Neural progenitor cell (in vitro differentiated cells): ENCODE measurements at regions not wholly inside any gene's neighbourhood (a gene's known extent, or its start where the extent isn't known, plus 50 kb on each side); places are given as distances from the start of the nearest gene placed in this dataset.
A peak's percentile ranks its signal among the peaks of the same experiment; 100 is the strongest.

Experiments used
- DNase-seq: peaks from one replicate; pipeline ENCODE4 v3.0.0-alpha.2; 2016; ENCODE audit warnings: low spot score
- H2AFZ ChIP-seq: fragments of 200-600 bp; sonication (generic); replicated peaks from 2 replicates; pipeline ENCODE4 v1.6.1; 2016; ENCODE audit warnings: antibody characterized with exemption
- H3F3A ChIP-seq: fragments of 200-600 bp; sonication (generic); 2 replicates; pipeline ENCODE4 v1.6.1; 2016; ENCODE audit warnings: antibody characterized with exemption, low read depth
- H3K27ac ChIP-seq: fragments of 200-600 bp; sonication (generic); 2 replicates; pipeline ENCODE4 v1.5.1; 2016; ENCODE audit warnings: mild to moderate bottlenecking
- H3K27me3 ChIP-seq: fragments of 200-600 bp; sonication (generic); 2 replicates; pipeline ENCODE4 v1.6.1; 2016; ENCODE audit warnings: mild to moderate bottlenecking, moderate library complexity
- H3K36me3 ChIP-seq: fragments of 200-600 bp; sonication (generic); 2 replicates; pipeline ENCODE4 v1.5.1; 2016
- H3K4me1 ChIP-seq: fragments of 200-600 bp; sonication (generic); 2 replicates; pipeline ENCODE4 v1.6.1; 2016; ENCODE audit warnings: mixed run types
- H3K4me2 ChIP-seq: fragments of 200-600 bp; sonication (generic); 2 replicates; pipeline ENCODE4 v1.6.1; 2016
- H3K4me3 ChIP-seq: fragments of 200-600 bp; sonication (generic); 2 replicates; pipeline ENCODE4 v1.5.1; 2016
- H3K79me2 ChIP-seq: fragments of 200-600 bp; sonication (generic); 2 replicates; pipeline ENCODE4 v1.6.1; 2016; ENCODE audit warnings: low read depth
- H3K9ac ChIP-seq: fragments of 200-600 bp; sonication (generic); 2 replicates; pipeline ENCODE4 v1.6.1; 2016
- H3K9me3 ChIP-seq: fragments of 200-600 bp; sonication (generic); 2 replicates; pipeline ENCODE4 v1.5.1; 2016; ENCODE audit warnings: low read depth
- H4K20me1 ChIP-seq: fragments of 200-600 bp; sonication (generic); 2 replicates; pipeline ENCODE4 v1.6.1; 2016; ENCODE audit warnings: low read depth
- H3K27ac Mint-ChIP-seq: 3 replicates; pipeline ENCODE4 v1.8.0; 2021; ENCODE audit warnings: mixed read lengths
- H3K27me3 Mint-ChIP-seq: 2 replicates; pipeline ENCODE4 v1.8.0; 2022; ENCODE audit warnings: low read depth, mild to moderate bottlenecking, inconsistent platforms, moderate library complexity, mixed read lengths; ENCODE audit not compliant: insufficient read depth
- H3K36me3 Mint-ChIP-seq: 3 replicates; pipeline ENCODE4 v1.8.0; 2021; ENCODE audit warnings: mixed read lengths
- H3K4me1 Mint-ChIP-seq: 3 replicates; pipeline ENCODE4 v1.8.0; 2021; ENCODE audit warnings: mixed read lengths
- H3K4me3 Mint-ChIP-seq: 3 replicates; pipeline ENCODE4 v1.8.0; 2021; ENCODE audit warnings: mild to moderate bottlenecking, moderate library complexity, mixed read lengths
- H3K9me3 Mint-ChIP-seq: 3 replicates; pipeline ENCODE4 v1.8.0; 2020; ENCODE audit warnings: mixed read lengths
- EZH2 ChIP-seq: fragments of 200-600 bp; sonication (generic); IDR thresholded peaks from 2 replicates; pipeline ENCODE4 v1.6.1; 2017; ENCODE audit warnings: antibody characterized with exemption, mild to moderate bottlenecking, moderate library complexity
- EZH2phosphoT487 ChIP-seq: fragments of 200-600 bp; sonication (generic); IDR thresholded peaks from 2 replicates; pipeline ENCODE4 v1.6.1; 2017; ENCODE audit warnings: antibody characterized with exemption
- TF ChIP-seq, protein P1 (sequence below): fragments of 200-600 bp; sonication (generic); IDR thresholded peaks from 2 replicates; pipeline ENCODE4 v1.5.1; 2017; ENCODE audit warnings: antibody characterized with exemption, mild to moderate bottlenecking

DNA sequence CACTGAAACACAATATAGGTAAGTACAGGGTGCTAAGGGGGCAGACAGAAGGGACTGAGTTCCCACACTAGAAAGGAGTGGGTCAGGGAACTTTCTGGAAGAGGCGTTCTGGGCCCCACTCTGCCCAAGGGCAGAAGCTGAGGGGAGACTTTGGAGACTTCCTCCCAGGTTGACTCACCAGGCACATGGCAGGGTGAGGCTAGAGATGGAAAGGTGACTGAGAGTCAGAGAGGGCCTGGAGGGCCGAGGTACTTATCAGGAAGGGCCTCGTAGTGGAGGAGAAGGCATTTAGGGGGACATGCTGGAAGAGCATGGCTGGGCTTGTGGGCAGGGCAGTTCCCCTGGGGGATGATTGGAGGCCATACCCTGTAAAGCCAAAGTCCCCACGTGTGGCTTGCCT lies 159.9 kb upstream of the JUN start:
- peak overlapping the region; percentile 48 for H3K27ac Mint-ChIP-seq

DNA sequence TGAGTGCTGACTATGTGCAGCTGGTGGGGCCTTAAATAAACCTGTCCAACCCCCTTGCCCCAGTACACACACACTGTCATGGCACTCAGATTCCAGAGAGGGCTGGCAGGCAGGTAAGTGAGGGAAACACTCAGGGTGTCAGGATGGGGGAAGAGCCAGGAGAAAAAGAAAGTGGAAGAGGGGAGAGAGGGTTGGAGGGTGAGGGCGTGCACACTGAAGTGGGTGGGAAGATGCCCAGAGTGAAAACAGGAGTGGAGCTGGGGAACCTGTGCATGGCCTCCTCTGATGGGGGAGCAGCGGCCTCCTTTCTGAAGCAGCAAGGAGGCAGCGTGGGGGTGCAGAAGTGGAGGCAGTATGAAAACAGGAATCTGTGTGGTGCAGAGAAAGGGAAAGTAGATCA lies 160.6 kb upstream of the JUN start:
- Histone ChIP-seq H3K4me1 (no peaks in the 10 kb centered on the region), H3K27ac (no peak overlapping the region), H3K9ac (no peak overlapping the region), H3F3A (no peaks in the 10 kb centered on the region), H3K4me3 (no peak overlapping the region), H3K79me2 (no peaks in the 10 kb centered on the region), H3K27me3 (no peaks in the 10 kb centered on the region), H3K36me3 (no peaks in the 10 kb centered on the region), H3K9me3 (no peaks in the 10 kb centered on the region), H4K20me1 (no peaks in the 10 kb centered on the region), H2AFZ (no peak overlapping the region), H3K4me2 (no peak overlapping the region)
- H3K27me3 Mint-ChIP-seq = no peaks in the 10 kb centered on the region
- no peaks in the 10 kb centered on the region for H3K4me1 Mint-ChIP-seq
- H3K36me3 Mint-ChIP-seq = no peaks in the 10 kb centered on the region
- no peak overlapping the region for H3K27ac Mint-ChIP-seq
- no peak overlapping the region for H3K4me3 Mint-ChIP-seq
- TF ChIP-seq EZH2phosphoT487 = no peak
- TF ChIP-seq, protein P1, sequence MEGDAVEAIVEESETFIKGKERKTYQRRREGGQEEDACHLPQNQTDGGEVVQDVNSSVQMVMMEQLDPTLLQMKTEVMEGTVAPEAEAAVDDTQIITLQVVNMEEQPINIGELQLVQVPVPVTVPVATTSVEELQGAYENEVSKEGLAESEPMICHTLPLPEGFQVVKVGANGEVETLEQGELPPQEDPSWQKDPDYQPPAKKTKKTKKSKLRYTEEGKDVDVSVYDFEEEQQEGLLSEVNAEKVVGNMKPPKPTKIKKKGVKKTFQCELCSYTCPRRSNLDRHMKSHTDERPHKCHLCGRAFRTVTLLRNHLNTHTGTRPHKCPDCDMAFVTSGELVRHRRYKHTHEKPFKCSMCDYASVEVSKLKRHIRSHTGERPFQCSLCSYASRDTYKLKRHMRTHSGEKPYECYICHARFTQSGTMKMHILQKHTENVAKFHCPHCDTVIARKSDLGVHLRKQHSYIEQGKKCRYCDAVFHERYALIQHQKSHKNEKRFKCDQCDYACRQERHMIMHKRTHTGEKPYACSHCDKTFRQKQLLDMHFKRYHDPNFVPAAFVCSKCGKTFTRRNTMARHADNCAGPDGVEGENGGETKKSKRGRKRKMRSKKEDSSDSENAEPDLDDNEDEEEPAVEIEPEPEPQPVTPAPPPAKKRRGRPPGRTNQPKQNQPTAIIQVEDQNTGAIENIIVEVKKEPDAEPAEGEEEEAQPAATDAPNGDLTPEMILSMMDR = no peak
- no peak for TF ChIP-seq EZH2
- peaks cover 2% of the 10 kb centered on the region for H3K9me3 Mint-ChIP-seq
- no peak for DNase-seq

More for the DNA sequence above, 159.9 kb upstream of the JUN start:
- no peak overlapping the region for H3K4me3 ChIP-seq
- no peaks in the 10 kb centered on the region for H3K36me3 Mint-ChIP-seq
- TF ChIP-seq EZH2phosphoT487 (no peak), EZH2 (no peak)
- TF ChIP-seq, protein P1 = no peak
- no peaks in the 10 kb centered on the region for H3K9me3 ChIP-seq
- H3K4me1 Mint-ChIP-seq = no peaks in the 10 kb centered on the region
- no peaks in the 10 kb centered on the region for H3K4me1 ChIP-seq
- H3F3A ChIP-seq = no peaks in the 10 kb centered on the region
- no peak overlapping the region for H3K4me2 ChIP-seq
- no peaks in the 10 kb centered on the region for H4K20me1 ChIP-seq
- H2AFZ ChIP-seq = no peak overlapping the region
- no peak overlapping the region for H3K27ac ChIP-seq
- no peak overlapping the region for H3K4me3 Mint-ChIP-seq
- no peaks in the 10 kb centered on the region for H3K79me2 ChIP-seq
- peaks cover 2% of the 10 kb centered on the region for H3K9me3 Mint-ChIP-seq
- DNase-seq = no peak
- no peaks in the 10 kb centered on the region for H3K36me3 ChIP-seq
- no peaks in the 10 kb centered on the region for H3K27me3 Mint-ChIP-seq
- H3K27me3 ChIP-seq = no peaks in the 10 kb centered on the region
- H3K9ac ChIP-seq = no peak overlapping the region

DNA sequence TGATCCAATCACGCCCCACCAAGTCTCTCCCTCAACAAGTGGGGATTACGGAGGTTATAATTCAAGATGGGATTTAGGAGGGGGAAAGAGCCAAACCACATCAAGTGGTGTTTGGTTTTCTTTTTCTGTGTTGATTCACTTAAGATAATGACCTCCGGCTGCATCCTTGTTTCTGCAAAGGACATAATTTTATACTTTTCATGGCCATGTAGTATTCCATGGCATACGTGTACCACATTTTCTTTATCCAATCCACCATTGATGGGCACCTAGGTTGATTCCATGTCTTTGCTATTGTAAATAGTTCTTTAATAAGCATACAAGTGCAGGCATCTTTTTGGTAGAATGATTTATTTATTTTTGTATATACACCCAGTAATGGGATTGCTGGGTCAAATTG lies 162.5 kb upstream of the JUN start:
- Mint-ChIP-seq H3K36me3 (no peaks in the 10 kb centered on the region), H3K9me3 (peaks cover 2% of the 10 kb centered on the region), H3K4me1 (no peaks in the 10 kb centered on the region), H3K4me3 (no peak overlapping the region), H3K27ac (no peak overlapping the region), H3K27me3 (no peaks in the 10 kb centered on the region)
- Histone ChIP-seq H2AFZ (no peak overlapping the region), H3K4me2 (no peak overlapping the region), H3K27ac (no peak overlapping the region), H3K36me3 (no peaks in the 10 kb centered on the region), H3K27me3 (no peaks in the 10 kb centered on the region), H3K9me3 (no peaks in the 10 kb centered on the region), H3F3A (no peaks in the 10 kb centered on the region), H3K4me1 (no peaks in the 10 kb centered on the region), H3K79me2 (no peaks in the 10 kb centered on the region), H4K20me1 (no peaks in the 10 kb centered on the region), H3K4me3 (no peak overlapping the region), H3K9ac (no peak overlapping the region)
- TF ChIP-seq EZH2 = no peak
- TF ChIP-seq, protein P1 = no peak
- TF ChIP-seq EZH2phosphoT487 = no peak
- no peak for DNase-seq

DNA sequence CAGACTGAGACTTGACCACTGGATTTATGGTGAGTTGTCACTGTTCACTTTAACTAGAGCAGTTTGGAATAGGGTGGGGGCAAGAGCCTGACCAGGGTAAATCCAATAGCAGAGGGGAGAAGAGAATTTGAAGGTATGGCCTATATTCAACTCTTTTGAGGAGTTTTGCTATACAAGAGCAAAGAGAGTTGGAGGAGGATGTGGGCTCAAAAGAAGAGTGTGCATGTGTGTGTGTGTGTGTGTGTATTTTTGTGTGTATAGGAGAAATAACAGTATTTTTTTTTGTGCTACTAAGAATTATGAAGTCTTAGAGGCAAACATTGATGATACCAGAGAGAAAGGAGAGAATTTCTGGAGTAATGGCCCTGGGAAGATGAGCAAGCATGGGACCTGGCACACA lies 164.8 kb upstream of the JUN start:
- Histone ChIP-seq H3K79me2 (no peaks in the 10 kb centered on the region), H3K9ac (no peak overlapping the region), H2AFZ (no peak overlapping the region), H3K4me2 (no peak overlapping the region), H3K4me1 (no peaks in the 10 kb centered on the region), H3K9me3 (no peaks in the 10 kb centered on the region), H3K4me3 (no peak overlapping the region), H3K36me3 (no peaks in the 10 kb centered on the region), H3F3A (no peaks in the 10 kb centered on the region), H3K27ac (no peak overlapping the region), H3K27me3 (no peaks in the 10 kb centered on the region), H4K20me1 (no peaks in the 10 kb centered on the region)
- DNase-seq = no peak
- Mint-ChIP-seq H3K27ac (no peak overlapping the region), H3K36me3 (no peaks in the 10 kb centered on the region), H3K9me3 (peaks cover 2% of the 10 kb centered on the region), H3K4me3 (no peak overlapping the region), H3K27me3 (peaks cover 3% of the 10 kb centered on the region), H3K4me1 (no peaks in the 10 kb centered on the region)
- TF ChIP-seq EZH2 (no peak), EZH2phosphoT487 (no peak)
- TF ChIP-seq, protein P1 = no peak
